ENCODE measurements at regions not wholly inside any gene's neighbourhood (a gene's known extent, or its start where the extent isn't known, plus 50 kb on each side); places are given as distances from the start of the nearest gene placed in this dataset.

- Histone ChIP-seq H3K27me3 (ENCODE audit: control insufficient read depth, insufficient read depth, low read length) (no peaks in the 10 kb centered on the region), H3K9ac (ENCODE audit: low read length in 3 of 3) (no peak overlapping the region), H3K4me3 (ENCODE audit: low read length in 3 of 3) (no peak overlapping the region), H3K9me3 (ENCODE audit: control insufficient read depth in 2 of 3, insufficient read depth in 1 of 3, low read length in 3 of 3) (no peaks in the 10 kb centered on the region), H3K27ac (ENCODE audit: low read depth in 2 of 2, low read length in 2 of 2) (no peak overlapping the region), H3K4me1 (ENCODE audit: control insufficient read depth in 2 of 3, insufficient read depth in 2 of 3, low read depth in 1 of 3, low read length in 3 of 3) (peaks cover 0 to 3% (median 0%) of the 10 kb centered on the region in 3 donors), H3K36me3 (ENCODE audit: control insufficient read depth in 2 of 3, insufficient read depth in 3 of 3, low read length in 3 of 3) (no peaks in the 10 kb centered on the region)
- no peak for TF ChIP-seq CTCF (IDR thresholded peaks at IDR 0.05; ENCODE audit: borderline replicate concordance, extremely low read depth, insufficient read depth)
- intact Hi-C loops (cut with DNase I), result no loop called here
- DNase-seq (no peak), FAIRE-seq (no peak)
These were observed 52.1 kb upstream of the CNEP1R1 start for GRCh38 chr16:49972961-49973360.

Measured in kidney (tissue), 13 donors.